Upper lobe of right lung (tissue), 1 donor: ENCODE measurements at regions not wholly inside any gene's neighbourhood (a gene's known extent, or its start where the extent isn't known, plus 50 kb on each side); places are given as distances from the start of the nearest gene placed in this dataset. TPM values are rescaled to one million over a fixed set of nuclear protein-coding genes. Genes with fewer than 3 reads are reported as not detected.

Experiments used
- ATAC-seq: fragments of 200-7000 bp; cut with Tn5 transposase; one replicate; pipeline ENCODE4 v1.9.1; 2020; ENCODE audit warnings: mild to moderate bottlenecking, moderate library complexity
- DNase-seq: peaks from one replicate; pipeline ENCODE4 v3.0.0-alpha.2; 2020
- H3K27ac ChIP-seq: fragments of 200-600 bp; one replicate; pipeline ENCODE4 v1.8.0; 2022
- H3K27me3 ChIP-seq: fragments of 200-600 bp; one replicate; pipeline ENCODE4 v1.8.0; 2022; ENCODE audit warnings: mild to moderate bottlenecking
- H3K36me3 ChIP-seq: fragments of 200-600 bp; one replicate; pipeline ENCODE4 v1.8.0; 2022
- H3K4me1 ChIP-seq: fragments of 200-600 bp; one replicate; pipeline ENCODE4 v1.8.0; 2022
- H3K4me3 ChIP-seq: fragments of 200-600 bp; one replicate; pipeline ENCODE4 v1.8.0; 2022; ENCODE audit warnings: mild to moderate bottlenecking
- H3K9me3 ChIP-seq: fragments of 200-600 bp; one replicate; pipeline ENCODE4 v1.8.0; 2022
- CTCF ChIP-seq: fragments of 200-600 bp; IDR thresholded peaks from one replicate; pipeline ENCODE4 v1.8.0; 2022; ENCODE audit warnings: antibody characterized with exemption
- intact Hi-C: fragments of 100-400 bp; cut with DNase I; formaldehyde crosslinking; loops from one replicate; pipeline ENCODE4 v1.11.0; 2022
- microRNA-seq: library from miRNA; unstranded; fragments of <30 nt; microRNA quantifications from one replicate; pipeline ENCODE4 v1.2.0, GENCODE V29; 2020; ENCODE audit warnings: borderline microRNAs expressed
- donor health status: DM: no; HTN: yes; CAD: no; lungs with severe emphysema.

DNA sequence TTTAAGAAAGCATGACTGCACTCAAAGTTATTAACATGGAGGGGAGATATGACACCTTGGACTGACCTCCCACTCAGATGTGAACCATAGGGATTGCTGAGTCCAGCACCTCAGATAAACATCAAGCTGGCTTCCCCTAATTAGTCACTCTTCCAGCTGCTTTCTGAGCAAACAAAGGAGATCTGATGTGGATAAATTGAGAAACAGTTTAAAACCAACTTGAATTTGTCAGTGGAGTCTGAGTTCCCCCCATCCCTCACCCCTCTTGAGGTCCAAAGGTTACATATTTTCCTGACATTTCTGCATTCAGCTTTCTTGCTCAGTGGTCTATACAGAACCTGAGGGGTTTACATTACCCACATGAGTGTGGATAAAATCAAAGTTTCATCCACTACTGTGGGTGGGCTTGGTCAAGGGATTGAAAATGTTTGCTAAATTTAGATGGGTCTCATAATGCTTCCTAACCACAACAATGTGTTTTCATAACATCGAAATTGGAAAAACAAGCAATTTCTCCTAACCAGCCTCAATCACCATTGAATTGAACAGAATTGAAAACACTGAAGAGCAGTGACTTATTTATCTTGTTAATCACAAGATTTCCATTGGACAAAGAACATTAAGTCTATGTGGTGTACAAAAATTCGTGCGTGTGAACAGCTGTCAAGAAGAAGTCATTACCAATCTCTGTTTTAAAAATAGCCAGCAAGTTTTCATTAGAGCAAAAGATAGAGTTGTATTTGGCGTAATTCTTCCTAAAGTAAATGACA, 292.3 kb downstream of the METTL15 start:
- Histone ChIP-seq H3K9me3 (no peaks in the 10 kb centered on the region), H3K27ac (no peak overlapping the region), H3K27me3 (no peaks in the 10 kb centered on the region), H3K36me3 (no peaks in the 10 kb centered on the region), H3K4me3 (no peak overlapping the region), H3K4me1 (no peaks in the 10 kb centered on the region)
- TF ChIP-seq CTCF = no peak
- intact Hi-C loops = no loop called here
- ATAC-seq = no peak
- no peak for DNase-seq

DNA sequence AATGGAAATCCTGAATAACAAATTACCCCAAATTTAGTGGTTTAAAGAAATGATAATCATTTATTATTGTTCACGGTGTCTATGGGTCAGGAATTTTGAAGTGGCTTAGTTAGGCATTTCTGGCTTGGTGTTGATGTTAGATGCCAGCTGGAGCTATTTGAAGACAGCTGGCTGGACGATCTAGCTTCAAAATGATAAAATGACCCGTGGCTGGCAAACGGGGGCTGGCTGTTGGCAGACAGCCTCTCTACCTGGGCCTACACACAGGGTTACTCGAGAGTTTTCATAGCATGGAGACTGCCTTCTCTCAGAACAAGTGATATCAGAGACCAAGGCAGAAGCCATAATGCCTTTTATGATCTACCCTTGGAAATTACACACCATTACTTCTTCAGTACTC, 285.2 kb downstream of the METTL15 start:
- Histone ChIP-seq H3K9me3 (no peaks in the 10 kb centered on the region), H3K27ac (no peak overlapping the region), H3K4me1 (no peaks in the 10 kb centered on the region), H3K27me3 (no peaks in the 10 kb centered on the region), H3K36me3 (no peaks in the 10 kb centered on the region), H3K4me3 (no peak overlapping the region)
- intact Hi-C loops = no loop called here
- DNase-seq (no peak), ATAC-seq (no peak)
- no peak for TF ChIP-seq CTCF

- no peaks in the 10 kb centered on the region for H3K4me1 ChIP-seq
- no peaks in the 10 kb centered on the region for H3K36me3 ChIP-seq
- no peaks in the 10 kb centered on the region for H3K27me3 ChIP-seq
- no peak overlapping the region for H3K4me3 ChIP-seq
- DNase-seq (no peak), ATAC-seq (no peak)
- no peak overlapping the region for H3K27ac ChIP-seq
- H3K9me3 ChIP-seq = no peaks in the 10 kb centered on the region
- intact Hi-C loops = no loop called here
- TF ChIP-seq CTCF = no peak
Measured at GRCh38 chr11:28384418-28384817, 276.2 kb downstream of the METTL15 start.

GRCh38 chr11:28383456-28383855, 275.3 kb downstream of the METTL15 start:
- no peak overlapping the region for H3K27ac ChIP-seq
- no peaks in the 10 kb centered on the region for H3K27me3 ChIP-seq
- no peaks in the 10 kb centered on the region for H3K36me3 ChIP-seq
- intact Hi-C loops = no loop called here
- H3K4me3 ChIP-seq = no peak overlapping the region
- ATAC-seq = no peak
- H3K4me1 ChIP-seq = no peaks in the 10 kb centered on the region
- no peak for TF ChIP-seq CTCF
- no peaks in the 10 kb centered on the region for H3K9me3 ChIP-seq
- no peak for DNase-seq

Small RNAs in the stretch of these regions (microRNA-seq; reads per million reads assigned to microRNA genes)
- not detected for gene MIR8068
